ENCODE measurements at regions not wholly inside any gene's neighbourhood (a gene's known extent, or its start where the extent isn't known, plus 50 kb on each side); places are given as distances from the start of the nearest gene placed in this dataset. TPM values are rescaled to one million over a fixed set of nuclear protein-coding genes. Genes with fewer than 3 reads are reported as not detected.

- TF ChIP-seq ZBTB33 (IDR thresholded peaks at IDR 0.05) (no peak), FOXA1 (IDR thresholded peaks at IDR 0.05) (no peak), EGR1 (IDR thresholded peaks at IDR 0.05; ENCODE audit: low read depth in 2 of 2) (no peak)
These were observed 58.3 kb downstream of the VCPKMT start (continued) for GRCh38 chr14:50058113-50058512.

Small RNA genes lying in the stretch of these regions (small RNA-seq; reads per million reads assigned to genes)
- not detected for gene MIR6076
